H1 (cell line): ENCODE measurements at regions not wholly inside any gene's neighbourhood (a gene's known extent, or its start where the extent isn't known, plus 50 kb on each side); places are given as distances from the start of the nearest gene placed in this dataset.

ENCODE experiments used
- CTCF ChIA-PET: fragments of 300-600 bp; sonication (Branson Sonifier 250); formaldehyde crosslinking; loops from one replicate; lab custom pipeline; 2021; ENCODE audit not compliant: partially characterized antibody; lab: Charles Lee
- POLR2A ChIA-PET: fragments of 300-600 bp; sonication (Branson Sonifier 250); formaldehyde crosslinking; loops from one replicate; lab custom pipeline; 2021; ENCODE audit warnings: inconsistent platforms; ENCODE audit not compliant: partially characterized antibody; lab: Charles Lee
- DNase-seq, 2 experiments: peaks; one replicate each; pipeline versions ENCODE4 v3.0.0 to v3.0.0-alpha.2; 2010 to 2022; ENCODE audit warnings: low spot score in 2 of 2, low read depth in 1 of 2, mixed read lengths in 1 of 2
- FAIRE-seq: peaks from 2 replicates; lab custom pipeline; 2011; peaks lifted over from hg19 to GRCh38; lab: Jason Lieb, UNC
- H2AFZ ChIP-seq: 2 replicates; pipeline ENCODE4 v1.8.1; 2012; ENCODE audit warnings: low read length, inconsistent platforms
- H2AK5ac ChIP-seq: 2 replicates; pipeline ENCODE4 v1.6.1; 2013; ENCODE audit warnings: low read depth, low read length
- H2BK120ac ChIP-seq: replicated peaks from 2 replicates; pipeline ENCODE3; 2013; ENCODE audit warnings: low read depth, low read length, inconsistent platforms
- H2BK12ac ChIP-seq: 2 replicates; pipeline ENCODE4 v1.6.1; 2013; ENCODE audit warnings: low read depth, low read length
- H2BK15ac ChIP-seq: 2 replicates; pipeline ENCODE4 v1.6.1; 2013; ENCODE audit warnings: low read length
- H2BK20ac ChIP-seq: 2 replicates; pipeline ENCODE4 v1.6.1; 2013; ENCODE audit warnings: low read length
- H2BK5ac ChIP-seq: 2 replicates; pipeline ENCODE4 v1.6.1; 2013; ENCODE audit warnings: low read depth, low read length
- H3K14ac ChIP-seq: 2 replicates; pipeline ENCODE4 v1.6.1; 2013; ENCODE audit warnings: inconsistent platforms; ENCODE audit not compliant: insufficient read length
- H3K18ac ChIP-seq: 2 replicates; pipeline ENCODE4 v1.6.1; 2013; ENCODE audit warnings: low read length; ENCODE audit errors: extremely low read depth
- H3K23ac ChIP-seq: 2 replicates; pipeline ENCODE4 v1.6.1; 2013; ENCODE audit warnings: inconsistent platforms; ENCODE audit not compliant: insufficient read length
- H3K23me2 ChIP-seq: 2 replicates; pipeline ENCODE4 v1.6.1; 2013; ENCODE audit warnings: low read depth, low read length
- H3K27ac ChIP-seq: 2 replicates; pipeline ENCODE4 v1.6.1; 2011; ENCODE audit warnings: low read depth, low read length, inconsistent platforms
- H3K27me3 ChIP-seq, 4 experiments: replicated peaks in 1 of 4; 1 replicate in 1 of 4; 2 replicates in 3 of 4; pipeline versions ENCODE4 v1.6.1 to v1.8.1; 2011 to 2013; ENCODE audit warnings: low read length in 3 of 4, mild to moderate bottlenecking in 3 of 4, inconsistent platforms in 2 of 4, mixed read lengths in 2 of 4, moderate library complexity in 1 of 4; ENCODE audit not compliant: control insufficient read depth in 3 of 4, insufficient read depth in 3 of 4; ENCODE audit errors: extremely low read depth in 1 of 4
- H3K36me3 ChIP-seq, 4 experiments: 2 replicates each; pipeline versions ENCODE4 v1.6.1 to v1.8.1; 2011 to 2013; ENCODE audit warnings: mild to moderate bottlenecking in 4 of 4, low read length in 3 of 4, moderate library complexity in 2 of 4, control low read depth in 1 of 4, inconsistent platforms in 1 of 4; ENCODE audit not compliant: insufficient read depth in 4 of 4, control insufficient read depth in 2 of 4
- H3K4ac ChIP-seq: replicated peaks from 2 replicates; pipeline ENCODE3; 2013; ENCODE audit warnings: low read length, low read depth, mixed read lengths, inconsistent platforms; ENCODE audit not compliant: insufficient read length
- H3K4me1 ChIP-seq, 4 experiments: replicated peaks in 1 of 4; 1 replicate in 1 of 4; 2 replicates in 3 of 4; pipeline versions ENCODE4 v1.6.1 to v1.8.1; 2011 to 2013; ENCODE audit warnings: low read length in 3 of 4, inconsistent platforms in 2 of 4, mixed read lengths in 1 of 4; ENCODE audit not compliant: insufficient read depth in 4 of 4, control insufficient read depth in 3 of 4
- H3K4me2 ChIP-seq, 2 experiments: 2 replicates each; pipeline versions ENCODE4 v1.6.1 to v1.8.1; 2011 to 2013; ENCODE audit warnings: low read depth in 2 of 2, low read length in 2 of 2, control low read depth in 1 of 2, inconsistent platforms in 1 of 2, mild to moderate bottlenecking in 1 of 2; ENCODE audit not compliant: insufficient read depth in 1 of 2
- H3K4me3 ChIP-seq, 4 experiments: fragments of 200-600, 300-600 bp in 1 of 4; sonication (generic), shearing (Covaris generic), sonication (Bioruptor Twin) in 1 of 4; 2 replicates each; pipeline versions ENCODE4 v1.5.1 to v1.8.1; 2011 to 2016; ENCODE audit warnings: low read length in 4 of 4, low read depth in 3 of 4, control low read depth in 2 of 4, inconsistent platforms in 2 of 4, mild to moderate bottlenecking in 2 of 4, mixed read lengths in 1 of 4, moderate library complexity in 1 of 4; ENCODE audit not compliant: insufficient read depth in 2 of 4; ENCODE audit errors: extremely low read depth in 1 of 4
- H3K56ac ChIP-seq: replicated peaks from 2 replicates; pipeline ENCODE3; 2013; ENCODE audit warnings: low read depth, mild to moderate bottlenecking, mixed read lengths, low read length, inconsistent platforms; ENCODE audit not compliant: insufficient read length
- H3K79me1 ChIP-seq: 2 replicates; pipeline ENCODE4 v1.6.1; 2013; ENCODE audit warnings: low read depth, low read length, control low read depth
- H3K79me2 ChIP-seq, 2 experiments: 2 replicates each; pipeline versions ENCODE4 v1.6.1 to v1.8.1; 2012 to 2013; ENCODE audit warnings: low read length in 2 of 2, mild to moderate bottlenecking in 2 of 2, inconsistent platforms in 1 of 2; ENCODE audit not compliant: insufficient read depth in 2 of 2, control insufficient read depth in 1 of 2
- H3K9ac ChIP-seq, 4 experiments: replicated peaks in 1 of 4; 1 replicate in 1 of 4; 2 replicates in 3 of 4; pipeline versions ENCODE4 v1.6.1 to v1.8.1; 2011 to 2013; ENCODE audit warnings: low read depth in 3 of 4, low read length in 3 of 4, control low read depth in 2 of 4, mild to moderate bottlenecking in 2 of 4, moderate library complexity in 2 of 4, inconsistent platforms in 1 of 4; ENCODE audit errors: extremely low read depth in 1 of 4
- H3K9me3 ChIP-seq, 2 experiments: 2 replicates each; pipeline versions ENCODE4 v1.6.1 to v1.8.1; 2012 to 2013; ENCODE audit warnings: mild to moderate bottlenecking in 2 of 2, moderate library complexity in 2 of 2, control low read depth in 1 of 2, inconsistent platforms in 1 of 2, low read depth in 1 of 2, low read length in 1 of 2, mixed read lengths in 1 of 2; ENCODE audit not compliant: insufficient read depth in 2 of 2
- H4K20me1 ChIP-seq, 2 experiments: replicated peaks in 1 of 2; 2 replicates each; pipeline versions ENCODE3 to v1.8.1; 2011 to 2013; ENCODE audit warnings: inconsistent platforms in 2 of 2, low read length in 2 of 2, mild to moderate bottlenecking in 1 of 2; ENCODE audit not compliant: insufficient read depth in 2 of 2, control insufficient read depth in 1 of 2
- H4K5ac ChIP-seq: 2 replicates; pipeline ENCODE4 v1.6.1; 2013; ENCODE audit warnings: low read length, low read depth, mixed read lengths, inconsistent platforms; ENCODE audit not compliant: insufficient read length
- H4K8ac ChIP-seq: 2 replicates; pipeline ENCODE4 v1.8.0; 2013; ENCODE audit warnings: mild to moderate bottlenecking, moderate library complexity, low read length, inconsistent platforms; ENCODE audit not compliant: insufficient read depth; ENCODE audit errors: extremely low read depth
- H4K91ac ChIP-seq: replicated peaks from 2 replicates; pipeline ENCODE3; 2013; ENCODE audit warnings: low read length, mixed read lengths, inconsistent platforms; ENCODE audit not compliant: insufficient read length
- SUZ12 ChIP-seq: fragments of 200-600 bp; sonication (generic); IDR thresholded peaks from 2 replicates; pipeline ENCODE4 v1.6.1; 2012; ENCODE audit warnings: mild to moderate bottlenecking, inconsistent platforms, low read length, moderate library complexity, mixed read lengths
- WGBS, 2 experiments: shearing (Covaris generic) in 1 of 2; methylation state at CpG; one replicate each; pipeline versions ENCODE4 v1.1.6 to v1.1.7; 2013 to 2015; ENCODE audit warnings: low lambda C conversion rate in 2 of 2, mixed read lengths in 2 of 2, inconsistent platforms in 1 of 2, low coverage in 1 of 2, missing lambda C conversion rate in 1 of 2; ENCODE audit not compliant: insufficient replicate concordance in 2 of 2, insufficient coverage in 1 of 2, insufficient read length in 1 of 2; ENCODE audit errors: extremely low coverage in 1 of 2, missing lambda C conversion rate in 1 of 2; 5-methylcytosine and 5-hydroxymethylcytosine counted together
- TF ChIP-seq, protein P1 (sequence below): IDR thresholded peaks from 2 replicates; pipeline ENCODE4 v1.6.1; 2011; ENCODE audit warnings: low read length, improper control_type of control experiment

DNA sequence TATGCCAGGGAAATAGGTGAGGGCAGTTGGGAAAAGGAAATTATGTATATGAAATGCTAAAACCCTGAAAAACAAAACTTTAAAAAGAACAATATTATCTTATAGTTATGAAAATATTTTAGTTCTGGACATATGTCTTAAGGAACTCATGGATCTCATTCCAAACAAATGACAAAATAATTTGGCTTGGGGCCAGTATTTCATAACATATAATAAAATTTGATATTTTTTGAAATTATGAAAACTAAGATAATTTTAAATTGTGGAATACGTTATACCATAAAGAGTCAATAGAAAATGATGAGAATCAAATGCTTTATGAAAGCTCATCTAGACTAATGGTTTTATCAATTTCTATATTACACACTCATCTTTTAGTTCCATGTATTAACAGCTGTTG is 173.8 kb upstream of the DCN start:
- TF ChIP-seq, protein P1, sequence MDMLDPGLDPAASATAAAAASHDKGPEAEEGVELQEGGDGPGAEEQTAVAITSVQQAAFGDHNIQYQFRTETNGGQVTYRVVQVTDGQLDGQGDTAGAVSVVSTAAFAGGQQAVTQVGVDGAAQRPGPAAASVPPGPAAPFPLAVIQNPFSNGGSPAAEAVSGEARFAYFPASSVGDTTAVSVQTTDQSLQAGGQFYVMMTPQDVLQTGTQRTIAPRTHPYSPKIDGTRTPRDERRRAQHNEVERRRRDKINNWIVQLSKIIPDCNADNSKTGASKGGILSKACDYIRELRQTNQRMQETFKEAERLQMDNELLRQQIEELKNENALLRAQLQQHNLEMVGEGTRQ = no peak
- no peak for TF ChIP-seq SUZ12
- no peak overlapping the region for H3K4me2 ChIP-seq
- no peak for FAIRE-seq

More for the DNA sequence above, 173.8 kb upstream of the DCN start:
- H2BK15ac ChIP-seq = no peak overlapping the region
- H2AFZ ChIP-seq = no peak overlapping the region
- no peak overlapping the region for H3K4ac ChIP-seq
- H3K79me1 ChIP-seq = no peaks in the 10 kb centered on the region
- H4K5ac ChIP-seq = no peak overlapping the region
- H3K27ac ChIP-seq = no peak overlapping the region
- H2BK5ac ChIP-seq = no peak overlapping the region
- no peaks in the 10 kb centered on the region for H3K23me2 ChIP-seq
- H2AK5ac ChIP-seq = no peak overlapping the region
- no peak overlapping the region for H3K18ac ChIP-seq
- ChIA-PET CTCF (interaction anchor here (1.2 to 3.7 kb wide), 7 partner anchors 12 to 180 kb away, joined by 3 to 19 read pairs (median 9); no protein-coding TSS in a partner anchor), POLR2A (no interaction called here)
- no peak overlapping the region for H3K4me3 ChIP-seq
- H3K79me2 ChIP-seq = no peaks in the 10 kb centered on the region
- no peak overlapping the region for H3K56ac ChIP-seq
- 81% methylated on average over 1 of the region's 1 CpG; no CpG with 5 or more reads in 1 of the 2 experiments for WGBS, 2 experiments
- H4K8ac ChIP-seq = no peak overlapping the region
- no peak overlapping the region for H2BK120ac ChIP-seq
- H4K91ac ChIP-seq = no peak overlapping the region
- DNase-seq = no peak
- H3K9me3 ChIP-seq = 0 out of 4 replicates have a peak, but pooled peaks cover 0 to 5% of the 10 kb centered on the region in 2 experiments
- H3K9ac ChIP-seq = no peak overlapping the region
- H3K23ac ChIP-seq = no peak overlapping the region
- H2BK12ac ChIP-seq = no peak overlapping the region
- H3K14ac ChIP-seq = no peak overlapping the region
- H4K20me1 ChIP-seq = no peaks in the 10 kb centered on the region
- H3K27me3 ChIP-seq = no peaks in the 10 kb centered on the region
- no peak overlapping the region for H2BK20ac ChIP-seq
- H3K4me1 ChIP-seq = no peaks in the 10 kb centered on the region
- no peaks in the 10 kb centered on the region for H3K36me3 ChIP-seq
